ENCODE measurements at regions not wholly inside any gene's neighbourhood (a gene's known extent, or its start where the extent isn't known, plus 50 kb on each side); places are given as distances from the start of the nearest gene placed in this dataset.

GRCh38 chr4:45121426-45121975 lies 395.1 kb upstream of the GNPDA2 start:
- no peak for TF ChIP-seq POLR2A (IDR thresholded peaks at IDR 0.05)
- no peak for TF ChIP-seq CTCF (IDR thresholded peaks at IDR 0.05)

Measured in right lobe of liver (tissue), 4 donors.